ENCODE measurements at regions not wholly inside any gene's neighbourhood (a gene's known extent, or its start where the extent isn't known, plus 50 kb on each side); places are given as distances from the start of the nearest gene placed in this dataset.

DNA sequence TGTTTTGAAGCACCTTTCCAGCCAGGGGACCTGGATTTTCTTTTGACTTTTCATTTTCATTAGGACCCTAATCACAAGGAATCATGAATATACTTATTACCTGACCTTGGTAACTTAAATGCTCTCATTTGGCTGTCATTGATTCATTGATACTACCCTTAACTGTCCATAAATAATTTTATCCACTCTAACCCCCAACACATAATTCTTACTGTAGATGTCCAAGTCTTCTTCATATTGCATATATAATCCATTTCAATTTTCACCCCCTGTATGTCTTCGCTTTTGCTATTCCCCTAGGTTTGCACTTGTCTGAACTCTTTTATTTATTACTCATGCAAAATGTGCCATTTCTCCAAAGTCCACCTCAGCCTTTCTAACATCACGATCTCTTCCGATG, 602.9 kb downstream of the MMUT start:
- TF ChIP-seq, protein P1, sequence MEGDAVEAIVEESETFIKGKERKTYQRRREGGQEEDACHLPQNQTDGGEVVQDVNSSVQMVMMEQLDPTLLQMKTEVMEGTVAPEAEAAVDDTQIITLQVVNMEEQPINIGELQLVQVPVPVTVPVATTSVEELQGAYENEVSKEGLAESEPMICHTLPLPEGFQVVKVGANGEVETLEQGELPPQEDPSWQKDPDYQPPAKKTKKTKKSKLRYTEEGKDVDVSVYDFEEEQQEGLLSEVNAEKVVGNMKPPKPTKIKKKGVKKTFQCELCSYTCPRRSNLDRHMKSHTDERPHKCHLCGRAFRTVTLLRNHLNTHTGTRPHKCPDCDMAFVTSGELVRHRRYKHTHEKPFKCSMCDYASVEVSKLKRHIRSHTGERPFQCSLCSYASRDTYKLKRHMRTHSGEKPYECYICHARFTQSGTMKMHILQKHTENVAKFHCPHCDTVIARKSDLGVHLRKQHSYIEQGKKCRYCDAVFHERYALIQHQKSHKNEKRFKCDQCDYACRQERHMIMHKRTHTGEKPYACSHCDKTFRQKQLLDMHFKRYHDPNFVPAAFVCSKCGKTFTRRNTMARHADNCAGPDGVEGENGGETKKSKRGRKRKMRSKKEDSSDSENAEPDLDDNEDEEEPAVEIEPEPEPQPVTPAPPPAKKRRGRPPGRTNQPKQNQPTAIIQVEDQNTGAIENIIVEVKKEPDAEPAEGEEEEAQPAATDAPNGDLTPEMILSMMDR (IDR thresholded peaks at IDR 0.05; ENCODE audit: insufficient read depth, low read depth, low read length): no peak
- no peak overlapping the region for H3K4me3 ChIP-seq (ENCODE audit: low read depth, low read length)

DNA sequence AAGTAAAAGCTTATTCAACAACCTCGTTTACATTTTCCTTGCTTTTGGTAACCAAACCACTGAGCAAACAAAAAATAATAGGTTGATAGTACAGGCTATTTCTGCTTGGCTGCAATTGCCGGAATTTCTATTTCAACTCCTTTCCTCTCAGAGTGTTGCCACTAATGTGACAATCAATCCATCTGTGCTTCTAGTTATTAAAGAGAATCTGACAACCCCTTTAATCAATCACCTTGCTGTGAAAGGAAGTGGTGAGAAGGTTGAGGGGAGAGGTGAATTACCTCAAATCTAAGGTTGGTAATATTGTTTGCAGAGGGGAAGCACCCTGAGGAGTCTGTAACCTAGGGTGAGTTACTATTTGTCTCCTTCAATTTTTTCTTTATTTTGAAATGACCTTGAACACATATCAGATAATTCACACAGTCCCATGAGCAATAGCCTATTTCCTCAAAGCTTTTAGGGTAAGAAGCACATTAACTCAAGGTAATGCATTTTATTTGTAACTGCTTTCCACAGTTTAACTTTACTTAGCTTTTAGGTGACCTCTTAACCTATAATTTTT, 603.4 kb downstream of the MMUT start:
- TF ChIP-seq, protein P1 (IDR thresholded peaks at IDR 0.05; ENCODE audit: insufficient read depth, low read depth, low read length): no peak
- no peak overlapping the region for H3K4me3 ChIP-seq (ENCODE audit: low read depth, low read length)
- no peak for DNase-seq (ENCODE audit: low read depth)

More for the DNA sequence above, 602.9 kb downstream of the MMUT start:
- no peak for DNase-seq (ENCODE audit: low read depth)

DNA sequence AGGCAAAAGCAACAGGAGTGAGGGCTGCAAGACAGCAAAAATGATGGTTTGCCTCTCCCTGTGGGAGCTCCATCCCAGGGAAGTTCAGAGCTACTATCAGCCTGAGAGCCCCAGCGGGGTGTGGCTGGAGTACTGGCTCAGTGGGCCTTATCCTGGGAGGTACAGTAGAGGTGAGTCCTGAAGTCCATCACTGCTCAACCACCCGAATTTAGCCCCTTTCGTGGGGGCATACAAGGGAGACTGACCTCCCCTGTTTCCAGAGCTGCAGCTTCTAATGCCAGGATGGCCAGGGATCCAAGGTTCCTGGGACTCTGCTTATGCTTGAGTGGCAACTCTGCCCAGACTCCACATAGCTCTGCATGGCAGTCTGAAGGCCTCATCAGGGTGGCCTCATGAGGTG, 617.8 kb downstream of the MMUT start:
- DNase-seq (ENCODE audit: low read depth): no peak
- TF ChIP-seq, protein P1 (IDR thresholded peaks at IDR 0.05; ENCODE audit: insufficient read depth, low read depth, low read length): no peak
- H3K4me3 ChIP-seq (ENCODE audit: low read depth, low read length): no peak overlapping the region

DNA sequence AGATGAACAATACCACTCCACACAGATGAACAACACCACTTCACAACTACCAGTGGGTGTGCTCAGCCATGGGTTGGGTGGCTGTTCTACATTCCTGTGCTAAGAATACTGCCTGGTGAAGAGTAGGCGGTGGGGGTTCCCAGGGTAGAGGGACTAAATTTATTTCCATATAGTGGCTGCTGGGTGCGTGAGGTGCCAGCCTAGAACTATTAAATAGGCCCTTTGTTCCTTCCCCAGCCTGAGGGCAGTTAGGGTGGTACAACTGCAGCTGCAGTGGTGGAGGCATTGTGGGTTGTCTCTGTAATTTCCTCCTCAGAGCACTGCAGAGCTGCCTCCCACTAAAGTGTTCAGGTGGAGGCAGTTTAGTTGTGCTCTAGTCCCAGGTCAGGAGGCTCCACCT, 618.4 kb downstream of the MMUT start:
- DNase-seq (ENCODE audit: low read depth): no peak
- TF ChIP-seq, protein P1 (IDR thresholded peaks at IDR 0.05; ENCODE audit: insufficient read depth, low read depth, low read length): no peak
- H3K4me3 ChIP-seq (ENCODE audit: low read depth, low read length): no peak overlapping the region

GRCh38 chr6:48840896-48841295, 622.2 kb downstream of the MMUT start:
- TF ChIP-seq, protein P1 (IDR thresholded peaks at IDR 0.05; ENCODE audit: insufficient read depth, low read depth, low read length): no peak
- DNase-seq (ENCODE audit: low read depth): no peak
- H3K4me3 ChIP-seq (ENCODE audit: low read depth, low read length): no peak overlapping the region

- no peak overlapping the region for H3K4me3 ChIP-seq (ENCODE audit: low read depth, low read length)
- TF ChIP-seq, protein P1 (IDR thresholded peaks at IDR 0.05; ENCODE audit: insufficient read depth, low read depth, low read length): no peak
- no peak for DNase-seq (ENCODE audit: low read depth)
Observed at GRCh38 chr6:48839206-48839605, 623.8 kb downstream of the MMUT start.

- no peak for DNase-seq (ENCODE audit: low read depth)
Observed at GRCh38 chr6:48837744-48838143, 625.3 kb downstream of the MMUT start.

More at GRCh38 chr6:48837744-48838143, 625.3 kb downstream of the MMUT start:
- TF ChIP-seq, protein P1 (IDR thresholded peaks at IDR 0.05; ENCODE audit: insufficient read depth, low read depth, low read length): no peak
- H3K4me3 ChIP-seq (ENCODE audit: low read depth, low read length): no peak overlapping the region

All from fibroblast of villous mesenchyme (primary cell).